ENCODE measurements at regions not wholly inside any gene's neighbourhood (a gene's known extent, or its start where the extent isn't known, plus 50 kb on each side); places are given as distances from the start of the nearest gene placed in this dataset.

GRCh38 chr15:97071668-97072067, 741.2 kb downstream of the NR2F2 start:
- no peak for TF ChIP-seq CTCF (IDR thresholded peaks at IDR 0.05; ENCODE audit: low read depth, low read length)
- TF ChIP-seq EZH2phosphoT487 (IDR thresholded peaks at IDR 0.05; ENCODE audit: low read depth) = no peak

Measured in OCI-LY3 (cell line).